ENCODE measurements at regions not wholly inside any gene's neighbourhood (a gene's known extent, or its start where the extent isn't known, plus 50 kb on each side); places are given as distances from the start of the nearest gene placed in this dataset.

DNA sequence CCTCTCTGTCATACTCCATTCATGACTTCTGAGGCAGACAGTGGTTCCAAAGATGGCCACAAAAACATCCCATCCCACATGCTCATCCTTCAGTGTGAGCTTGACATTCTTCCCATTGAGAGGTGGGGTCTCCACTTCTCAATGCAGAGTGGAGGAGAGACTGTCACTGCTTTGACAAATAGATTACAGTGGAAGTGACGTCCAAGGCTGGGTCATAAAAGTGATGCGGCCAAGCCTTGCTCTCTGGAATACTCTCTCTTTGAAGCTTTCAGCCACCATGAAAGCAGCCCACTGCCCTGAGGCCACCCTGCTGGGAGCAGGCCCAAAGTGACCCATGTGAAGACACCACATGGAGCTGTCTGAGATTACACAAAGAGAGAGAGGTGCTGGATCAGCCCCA is 59.0 kb upstream of the DNAH5 start:
- no peak for DNase-seq (ENCODE audit: low read depth)
- no peak overlapping the region for H3K4me3 ChIP-seq (ENCODE audit: low read length)
- TF ChIP-seq, protein P1, sequence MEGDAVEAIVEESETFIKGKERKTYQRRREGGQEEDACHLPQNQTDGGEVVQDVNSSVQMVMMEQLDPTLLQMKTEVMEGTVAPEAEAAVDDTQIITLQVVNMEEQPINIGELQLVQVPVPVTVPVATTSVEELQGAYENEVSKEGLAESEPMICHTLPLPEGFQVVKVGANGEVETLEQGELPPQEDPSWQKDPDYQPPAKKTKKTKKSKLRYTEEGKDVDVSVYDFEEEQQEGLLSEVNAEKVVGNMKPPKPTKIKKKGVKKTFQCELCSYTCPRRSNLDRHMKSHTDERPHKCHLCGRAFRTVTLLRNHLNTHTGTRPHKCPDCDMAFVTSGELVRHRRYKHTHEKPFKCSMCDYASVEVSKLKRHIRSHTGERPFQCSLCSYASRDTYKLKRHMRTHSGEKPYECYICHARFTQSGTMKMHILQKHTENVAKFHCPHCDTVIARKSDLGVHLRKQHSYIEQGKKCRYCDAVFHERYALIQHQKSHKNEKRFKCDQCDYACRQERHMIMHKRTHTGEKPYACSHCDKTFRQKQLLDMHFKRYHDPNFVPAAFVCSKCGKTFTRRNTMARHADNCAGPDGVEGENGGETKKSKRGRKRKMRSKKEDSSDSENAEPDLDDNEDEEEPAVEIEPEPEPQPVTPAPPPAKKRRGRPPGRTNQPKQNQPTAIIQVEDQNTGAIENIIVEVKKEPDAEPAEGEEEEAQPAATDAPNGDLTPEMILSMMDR (conservative IDR thresholded peaks at IDR 0.05; ENCODE audit: low read length) = no peak

DNA sequence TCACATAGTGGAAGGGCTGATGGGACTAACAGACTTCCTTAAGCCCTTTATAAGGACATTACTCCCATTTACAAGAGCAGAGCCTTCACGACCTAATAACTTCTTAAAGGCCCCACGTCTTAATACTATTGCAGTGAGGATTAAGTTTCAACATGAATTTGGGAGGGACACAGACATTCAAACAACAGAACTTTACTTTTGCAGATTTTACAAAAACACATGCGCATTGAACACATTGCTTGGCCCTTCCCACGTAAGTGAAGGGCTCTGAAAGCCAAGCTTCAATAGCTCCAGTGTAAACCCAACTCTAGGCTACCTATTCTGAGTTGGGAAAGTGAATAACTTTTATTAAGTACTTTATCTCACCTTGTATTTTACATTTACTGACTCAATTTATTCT is 53.8 kb upstream of the DNAH5 start:
- no peak overlapping the region for H3K4me3 ChIP-seq (ENCODE audit: low read length)
- DNase-seq (ENCODE audit: low read depth) = no peak
- TF ChIP-seq, protein P1 (conservative IDR thresholded peaks at IDR 0.05; ENCODE audit: low read length) = no peak

DNA sequence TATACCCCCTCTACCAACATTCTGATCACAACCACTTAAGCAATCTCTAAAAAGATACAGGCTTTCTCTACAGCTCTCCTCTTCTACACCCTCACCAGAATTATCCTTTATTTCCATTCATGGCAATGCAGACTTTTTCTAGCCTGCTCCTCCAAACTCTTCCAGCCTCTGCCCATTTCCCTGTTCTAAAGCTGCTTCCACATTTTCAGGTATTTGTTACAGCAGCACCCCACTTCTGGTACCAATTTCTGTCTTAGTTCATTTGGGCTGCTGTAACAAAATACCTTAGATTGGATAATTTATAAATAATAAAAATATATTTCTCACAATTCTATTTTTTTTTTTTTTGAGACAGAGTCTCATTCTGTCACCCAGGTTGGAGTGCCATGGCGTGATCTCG is 53.0 kb upstream of the DNAH5 start:
- DNase-seq (ENCODE audit: low read depth) = no peak
- no peak overlapping the region for H3K4me3 ChIP-seq (ENCODE audit: low read length)
- TF ChIP-seq, protein P1 (conservative IDR thresholded peaks at IDR 0.05; ENCODE audit: low read length) = no peak

GRCh38 chr5:13994621-13995253 is 50.2 kb upstream of the DNAH5 start:
- H3K4me3 ChIP-seq (ENCODE audit: low read length) = peak overlapping the region; percentile 33
- TF ChIP-seq, protein P1 (conservative IDR thresholded peaks at IDR 0.05; ENCODE audit: low read length) = no peak
- DNase-seq (ENCODE audit: low read depth) = peak; percentile 60

Measured in AG10803 (cell line).